Neural cell (in vitro differentiated cells): ENCODE measurements at regions not wholly inside any gene's neighbourhood (a gene's known extent, or its start where the extent isn't known, plus 50 kb on each side); places are given as distances from the start of the nearest gene placed in this dataset.

Experiments used
- H2AFZ ChIP-seq: fragments of 200-600, 300-800 bp; sonication (generic), shearing (Covaris generic); 2 replicates; pipeline ENCODE4 v1.6.0; 2014; ENCODE audit warnings: low read depth, mild to moderate bottlenecking, antibody characterized with exemption, low read length, moderate library complexity
- H3F3A ChIP-seq: fragments of 200-600 bp; shearing (Covaris generic); 2 replicates; pipeline ENCODE4 v1.6.1; 2016; ENCODE audit warnings: mild to moderate bottlenecking, moderate library complexity, mixed read lengths, antibody characterized with exemption, low read length; ENCODE audit not compliant: insufficient read depth, poor library complexity, severe bottlenecking
- H3K27ac ChIP-seq: fragments of 200-600, 300-800 bp; sonication (generic), shearing (Covaris generic); 2 replicates; pipeline ENCODE4 v1.5.1; 2014; ENCODE audit warnings: mild to moderate bottlenecking, low read length, moderate library complexity
- H3K27me3 ChIP-seq: fragments of 300-800, 200-600 bp; sonication (generic), shearing (Covaris generic); 2 replicates; pipeline ENCODE4 v1.6.0; 2014; ENCODE audit warnings: mild to moderate bottlenecking, low read depth, low read length, moderate library complexity; ENCODE audit not compliant: insufficient read depth
- H3K36me3 ChIP-seq: fragments of 300-800, 200-600 bp; sonication (generic), shearing (Covaris generic); 2 replicates; pipeline ENCODE4 v1.5.1; 2014; ENCODE audit warnings: mild to moderate bottlenecking, antibody characterized with exemption, low read length, moderate library complexity; ENCODE audit not compliant: insufficient read depth
- H3K4me2 ChIP-seq: fragments of 300-800, 200-600 bp; sonication (generic), shearing (Covaris generic); 2 replicates; pipeline ENCODE4 v1.6.0; 2014; ENCODE audit warnings: mild to moderate bottlenecking, low read length
- H3K4me3 ChIP-seq: fragments of 300-800, 200-600 bp; sonication (generic), shearing (Covaris generic); 2 replicates; pipeline ENCODE4 v1.5.1; 2014; ENCODE audit warnings: mild to moderate bottlenecking, low read length, moderate library complexity
- H3K79me2 ChIP-seq: fragments of 200-600 bp; shearing (Covaris generic); replicated peaks from 2 replicates; pipeline ENCODE4 v1.6.0; 2014; ENCODE audit warnings: mild to moderate bottlenecking, low read length, moderate library complexity; ENCODE audit not compliant: insufficient read depth
- H3K9ac ChIP-seq: fragments of 300-800, 200-600 bp; sonication (generic), shearing (Covaris generic); 2 replicates; pipeline ENCODE4 v1.6.1; 2016; ENCODE audit warnings: mild to moderate bottlenecking, low read length, mixed read lengths
- H3K9me2 ChIP-seq: fragments of 200-600 bp; shearing (Covaris generic); 2 replicates; pipeline ENCODE4 v1.6.1; 2016; ENCODE audit warnings: mild to moderate bottlenecking, low read length, mixed read lengths; ENCODE audit not compliant: insufficient read depth
- H3K9me3 ChIP-seq: fragments of 200-600, 300-800 bp; sonication (generic), shearing (Covaris generic); 2 replicates; pipeline ENCODE4 v1.6.1; 2016; ENCODE audit warnings: mild to moderate bottlenecking, mixed run types, low read length, moderate library complexity, mixed read lengths
- H4K20me1 ChIP-seq: fragments of 200-600 bp; shearing (Covaris generic); 2 replicates; pipeline ENCODE4 v1.6.1; 2016; ENCODE audit warnings: mild to moderate bottlenecking, mixed run types; ENCODE audit not compliant: insufficient read depth
- EP300 ChIP-seq: fragments of 450-650 bp; conservative IDR thresholded peaks from 2 replicates; pipeline ENCODE4 v1.6.1; 2014; ENCODE audit warnings: antibody characterized with exemption, mild to moderate bottlenecking, moderate library complexity; ENCODE audit not compliant: poor library complexity, severe bottlenecking
- EZH2 ChIP-seq: fragments of 200-600, 300-800 bp; shearing (Covaris generic), sonication (generic); IDR thresholded peaks from 2 replicates; pipeline ENCODE4 v1.6.1; 2014; ENCODE audit warnings: antibody characterized with exemption, low read length, borderline replicate concordance, mild to moderate bottlenecking; ENCODE audit not compliant: insufficient read depth, poor library complexity, severe bottlenecking
- MXI1 ChIP-seq: fragments of 450-650 bp; conservative IDR thresholded peaks from 2 replicates; pipeline ENCODE4 v1.6.1; 2014; ENCODE audit warnings: antibody characterized with exemption, mild to moderate bottlenecking; ENCODE audit not compliant: poor library complexity, severe bottlenecking
- POLR2AphosphoS5 ChIP-seq: IDR thresholded peaks from 2 replicates; pipeline ENCODE4 v1.6.1; 2012
- RAD21 ChIP-seq: fragments of 450-650 bp; conservative IDR thresholded peaks from 2 replicates; pipeline ENCODE4 v1.6.1; 2014; ENCODE audit warnings: antibody characterized with exemption, mild to moderate bottlenecking, moderate library complexity
- SMC3 ChIP-seq: fragments of 450-650 bp; conservative IDR thresholded peaks from 2 replicates; pipeline ENCODE4 v1.6.1; 2014; ENCODE audit warnings: antibody characterized with exemption, mild to moderate bottlenecking, moderate library complexity; ENCODE audit not compliant: poor library complexity
- TAF1 ChIP-seq: IDR thresholded peaks from 2 replicates; pipeline ENCODE4 v1.6.1; 2012; ENCODE audit warnings: low read depth
- TF ChIP-seq, protein P1 (sequence below): IDR thresholded peaks from 2 replicates; pipeline ENCODE4 v1.6.1; 2012; ENCODE audit warnings: borderline replicate concordance
- TF ChIP-seq, protein P2 (sequence below): fragments of 450-650 bp; IDR thresholded peaks from 2 replicates; pipeline ENCODE4 v1.5.1; 2014; ENCODE audit warnings: antibody characterized with exemption, mild to moderate bottlenecking, moderate library complexity; ENCODE audit not compliant: poor library complexity, severe bottlenecking

- Histone ChIP-seq H3K4me3 (no peak overlapping the region), H3K27ac (no peak overlapping the region), H3K9ac (no peak overlapping the region), H4K20me1 (no peaks in the 10 kb centered on the region), H3K9me2 (no peaks in the 10 kb centered on the region), H3K36me3 (no peaks in the 10 kb centered on the region), H3F3A (no peaks in the 10 kb centered on the region), H3K9me3 (no peaks in the 10 kb centered on the region), H3K27me3 (no peaks in the 10 kb centered on the region), H3K4me2 (no peak overlapping the region), H3K79me2 (no peaks in the 10 kb centered on the region), H2AFZ (no peak overlapping the region)
- TF ChIP-seq EP300, result no peak
- no peak for TF ChIP-seq TAF1
- no peak for TF ChIP-seq SMC3
- TF ChIP-seq, protein P1, sequence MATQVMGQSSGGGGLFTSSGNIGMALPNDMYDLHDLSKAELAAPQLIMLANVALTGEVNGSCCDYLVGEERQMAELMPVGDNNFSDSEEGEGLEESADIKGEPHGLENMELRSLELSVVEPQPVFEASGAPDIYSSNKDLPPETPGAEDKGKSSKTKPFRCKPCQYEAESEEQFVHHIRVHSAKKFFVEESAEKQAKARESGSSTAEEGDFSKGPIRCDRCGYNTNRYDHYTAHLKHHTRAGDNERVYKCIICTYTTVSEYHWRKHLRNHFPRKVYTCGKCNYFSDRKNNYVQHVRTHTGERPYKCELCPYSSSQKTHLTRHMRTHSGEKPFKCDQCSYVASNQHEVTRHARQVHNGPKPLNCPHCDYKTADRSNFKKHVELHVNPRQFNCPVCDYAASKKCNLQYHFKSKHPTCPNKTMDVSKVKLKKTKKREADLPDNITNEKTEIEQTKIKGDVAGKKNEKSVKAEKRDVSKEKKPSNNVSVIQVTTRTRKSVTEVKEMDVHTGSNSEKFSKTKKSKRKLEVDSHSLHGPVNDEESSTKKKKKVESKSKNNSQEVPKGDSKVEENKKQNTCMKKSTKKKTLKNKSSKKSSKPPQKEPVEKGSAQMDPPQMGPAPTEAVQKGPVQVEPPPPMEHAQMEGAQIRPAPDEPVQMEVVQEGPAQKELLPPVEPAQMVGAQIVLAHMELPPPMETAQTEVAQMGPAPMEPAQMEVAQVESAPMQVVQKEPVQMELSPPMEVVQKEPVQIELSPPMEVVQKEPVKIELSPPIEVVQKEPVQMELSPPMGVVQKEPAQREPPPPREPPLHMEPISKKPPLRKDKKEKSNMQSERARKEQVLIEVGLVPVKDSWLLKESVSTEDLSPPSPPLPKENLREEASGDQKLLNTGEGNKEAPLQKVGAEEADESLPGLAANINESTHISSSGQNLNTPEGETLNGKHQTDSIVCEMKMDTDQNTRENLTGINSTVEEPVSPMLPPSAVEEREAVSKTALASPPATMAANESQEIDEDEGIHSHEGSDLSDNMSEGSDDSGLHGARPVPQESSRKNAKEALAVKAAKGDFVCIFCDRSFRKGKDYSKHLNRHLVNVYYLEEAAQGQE, result no peak
- no peak for TF ChIP-seq POLR2AphosphoS5
- TF ChIP-seq, protein P2, sequence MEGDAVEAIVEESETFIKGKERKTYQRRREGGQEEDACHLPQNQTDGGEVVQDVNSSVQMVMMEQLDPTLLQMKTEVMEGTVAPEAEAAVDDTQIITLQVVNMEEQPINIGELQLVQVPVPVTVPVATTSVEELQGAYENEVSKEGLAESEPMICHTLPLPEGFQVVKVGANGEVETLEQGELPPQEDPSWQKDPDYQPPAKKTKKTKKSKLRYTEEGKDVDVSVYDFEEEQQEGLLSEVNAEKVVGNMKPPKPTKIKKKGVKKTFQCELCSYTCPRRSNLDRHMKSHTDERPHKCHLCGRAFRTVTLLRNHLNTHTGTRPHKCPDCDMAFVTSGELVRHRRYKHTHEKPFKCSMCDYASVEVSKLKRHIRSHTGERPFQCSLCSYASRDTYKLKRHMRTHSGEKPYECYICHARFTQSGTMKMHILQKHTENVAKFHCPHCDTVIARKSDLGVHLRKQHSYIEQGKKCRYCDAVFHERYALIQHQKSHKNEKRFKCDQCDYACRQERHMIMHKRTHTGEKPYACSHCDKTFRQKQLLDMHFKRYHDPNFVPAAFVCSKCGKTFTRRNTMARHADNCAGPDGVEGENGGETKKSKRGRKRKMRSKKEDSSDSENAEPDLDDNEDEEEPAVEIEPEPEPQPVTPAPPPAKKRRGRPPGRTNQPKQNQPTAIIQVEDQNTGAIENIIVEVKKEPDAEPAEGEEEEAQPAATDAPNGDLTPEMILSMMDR, result no peak
- TF ChIP-seq RAD21, result no peak
- TF ChIP-seq MXI1, result no peak
- TF ChIP-seq EZH2, result no peak
These were observed 187.7 kb upstream of the BOD1L1 start for GRCh38 chr4:13815231-13815630.

DNA sequence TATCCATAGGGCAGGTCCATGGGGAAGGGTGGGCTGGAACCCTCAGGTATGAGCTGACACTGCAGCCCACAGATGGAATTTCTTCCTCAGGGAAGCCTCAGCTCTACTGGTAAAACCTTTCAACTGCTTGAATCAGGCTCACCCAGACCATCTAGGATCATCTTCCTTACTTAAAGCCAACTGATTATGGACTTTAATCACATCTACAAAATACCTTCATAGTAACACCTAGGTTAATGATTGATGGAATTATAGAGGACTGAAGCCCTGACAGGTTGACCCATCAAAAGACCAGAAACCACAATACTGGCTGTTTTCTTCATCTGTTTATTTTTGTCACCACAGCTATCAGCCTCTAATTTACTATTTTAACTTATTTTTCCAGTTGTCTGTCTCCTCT is 188.9 kb upstream of the BOD1L1 start:
- no peak overlapping the region for H3K4me3 ChIP-seq
- TF ChIP-seq, protein P1, result no peak
- TF ChIP-seq EP300, result no peak
- TF ChIP-seq POLR2AphosphoS5, result no peak
- TF ChIP-seq, protein P2, result no peak
- no peak for TF ChIP-seq EZH2
- TF ChIP-seq RAD21, result no peak
- no peak for TF ChIP-seq SMC3
- no peak for TF ChIP-seq MXI1
- no peak for TF ChIP-seq TAF1
- H3K4me2 ChIP-seq, result no peak overlapping the region
- H3K9me3 ChIP-seq, result no peaks in the 10 kb centered on the region
- no peaks in the 10 kb centered on the region for H3K79me2 ChIP-seq
- H3K9ac ChIP-seq, result no peak overlapping the region
- no peaks in the 10 kb centered on the region for H3F3A ChIP-seq
- H2AFZ ChIP-seq, result no peak overlapping the region
- no peak overlapping the region for H3K27ac ChIP-seq
- no peaks in the 10 kb centered on the region for H3K9me2 ChIP-seq
- H4K20me1 ChIP-seq, result no peaks in the 10 kb centered on the region
- no peaks in the 10 kb centered on the region for H3K36me3 ChIP-seq
- no peaks in the 10 kb centered on the region for H3K27me3 ChIP-seq
